IMR-90 (cell line): ENCODE measurements at regions not wholly inside any gene's neighbourhood (a gene's known extent, or its start where the extent isn't known, plus 50 kb on each side); places are given as distances from the start of the nearest gene placed in this dataset.
A peak's percentile ranks its signal among the peaks of the same experiment; 100 is the strongest.

Experiments
- ATAC-seq: fragments of 200-7000 bp; cut with Tn5 transposase; 2 replicates; pipeline ENCODE4 v1.9.1; 2020; ENCODE audit warnings: low read depth, mild to moderate bottlenecking, moderate library complexity
- BruUV-seq: library from RNA; stranded (reverse); fragments of 400-500 nt; replicated peaks from 2 replicates; lab custom pipeline; 2021; lab: Mats Ljungman, UMichigan
- CTCF ChIA-PET: fragments of 300-600 bp; formaldehyde crosslinking; extraction: SDS; loops from one replicate; lab custom pipeline; 2021; ENCODE audit warnings: antibody characterized with exemption; lab: Yijun Ruan, JAX
- POLR2A ChIA-PET: fragments of 300-600 bp; sonication (Branson Sonifier 250); formaldehyde crosslinking; loops from one replicate; lab custom pipeline; 2022; ENCODE audit warnings: antibody characterized with exemption; ENCODE audit not compliant: unreplicated experiment; lab: Charles Lee
- DNase-seq: peaks from one replicate; pipeline ENCODE4 v3.0.0; 2013
- H2AFZ ChIP-seq: replicated peaks from 2 replicates; pipeline ENCODE3; 2013; ENCODE audit warnings: low read length, mild to moderate bottlenecking; ENCODE audit not compliant: poor library complexity
- H2AK5ac ChIP-seq: 2 replicates; pipeline ENCODE4 v1.6.1; 2013; ENCODE audit warnings: low read depth, low read length, inconsistent platforms
- H2AK9ac ChIP-seq: replicated peaks from 2 replicates; pipeline ENCODE3; 2013; ENCODE audit warnings: mild to moderate bottlenecking, low read depth, low read length, moderate library complexity; ENCODE audit not compliant: poor library complexity
- H2BK120ac ChIP-seq: 2 replicates; pipeline ENCODE4 v1.6.1; 2013; ENCODE audit warnings: low read depth, low read length, inconsistent platforms
- H2BK15ac ChIP-seq: 3 replicates; pipeline ENCODE4 v1.6.1; 2013; ENCODE audit warnings: low read depth, low read length, inconsistent platforms
- H2BK20ac ChIP-seq: 2 replicates; pipeline ENCODE4 v1.6.1; 2013; ENCODE audit warnings: low read depth, mild to moderate bottlenecking, inconsistent platforms, low read length, moderate library complexity
- H2BK5ac ChIP-seq: 2 replicates; pipeline ENCODE4 v1.6.1; 2013; ENCODE audit warnings: mild to moderate bottlenecking, low read depth, low read length, inconsistent platforms; ENCODE audit not compliant: poor library complexity, severe bottlenecking
- H3K14ac ChIP-seq: replicated peaks from 2 replicates; pipeline ENCODE4 v1.6.1; 2013; ENCODE audit warnings: low read depth, low read length, inconsistent platforms
- H3K18ac ChIP-seq: 2 replicates; pipeline ENCODE4 v1.6.1; 2013; ENCODE audit warnings: low read depth, low read length, control low read depth
- H3K23ac ChIP-seq: 2 replicates; pipeline ENCODE4 v1.6.1; 2013; ENCODE audit warnings: low read depth, low read length, inconsistent platforms
- H3K27ac ChIP-seq: 2 replicates; pipeline ENCODE4 v1.5.1; 2013; ENCODE audit warnings: mild to moderate bottlenecking, control low read depth, low read length; ENCODE audit not compliant: insufficient read depth
- H3K27me3 ChIP-seq: 2 replicates; pipeline ENCODE4 v1.6.1; 2013; ENCODE audit warnings: low read length; ENCODE audit not compliant: control insufficient read depth, insufficient read depth
- H3K36me3 ChIP-seq: 2 replicates; pipeline ENCODE4 v1.6.1; 2013; ENCODE audit warnings: low read length, mixed read lengths; ENCODE audit not compliant: control insufficient read depth, insufficient read depth
- H3K4ac ChIP-seq: 2 replicates; pipeline ENCODE4 v1.6.1; 2013; ENCODE audit warnings: low read depth, low read length, inconsistent platforms
- H3K4me1 ChIP-seq: 2 replicates; pipeline ENCODE4 v1.6.1; 2013; ENCODE audit warnings: low read length, mixed read lengths; ENCODE audit not compliant: control insufficient read depth, insufficient read depth
- H3K4me2 ChIP-seq: 2 replicates; pipeline ENCODE4 v1.6.1; 2013; ENCODE audit warnings: low read depth, mild to moderate bottlenecking, control low read depth, low read length, moderate library complexity
- H3K4me3 ChIP-seq: 2 replicates; pipeline ENCODE4 v1.5.1; 2013; ENCODE audit warnings: low read depth, mild to moderate bottlenecking, control low read depth, low read length, moderate library complexity; ENCODE audit not compliant: insufficient read depth
- H3K56ac ChIP-seq: 2 replicates; pipeline ENCODE4 v1.6.1; 2013; ENCODE audit warnings: low read length, inconsistent platforms; ENCODE audit not compliant: insufficient read depth; ENCODE audit errors: extremely low read depth
- H3K79me1 ChIP-seq, 2 experiments: 2 replicates each; pipeline ENCODE4 v1.6.1; 2013; ENCODE audit warnings: low read length in 2 of 2, inconsistent platforms in 1 of 2, low read depth in 1 of 2
- H3K9ac ChIP-seq: 2 replicates; pipeline ENCODE4 v1.6.1; 2013; ENCODE audit warnings: low read depth, low read length, control low read depth
- H3K9me1 ChIP-seq: 2 replicates; pipeline ENCODE4 v1.6.1; 2013; ENCODE audit warnings: low read length, inconsistent platforms; ENCODE audit not compliant: insufficient read depth
- H3K9me3 ChIP-seq: 2 replicates; pipeline ENCODE4 v1.6.1; 2013; ENCODE audit warnings: low read length; ENCODE audit not compliant: control insufficient read depth, insufficient read depth
- H4K20me1 ChIP-seq: 2 replicates; pipeline ENCODE4 v1.6.1; 2013; ENCODE audit warnings: low read length, inconsistent platforms; ENCODE audit not compliant: insufficient read depth
- H4K5ac ChIP-seq: 2 replicates; pipeline ENCODE4 v1.6.1; 2013; ENCODE audit warnings: mild to moderate bottlenecking, low read depth, low read length, control low read depth
- H4K8ac ChIP-seq, 2 experiments: 2 replicates each; pipeline ENCODE4 v1.6.1; 2013; ENCODE audit warnings: low read depth in 2 of 2, low read length in 2 of 2, control low read depth in 1 of 2, inconsistent platforms in 1 of 2
- H4K91ac ChIP-seq: 2 replicates; pipeline ENCODE4 v1.6.1; 2013; ENCODE audit warnings: low read depth, low read length, inconsistent platforms; ENCODE audit not compliant: insufficient read depth
- BHLHE40 ChIP-seq: fragments of 150-350 bp; IDR thresholded peaks from 2 replicates; pipeline ENCODE4 v1.6.1; 2016; ENCODE audit warnings: mild to moderate bottlenecking, low read depth, low read length
- CEBPB ChIP-seq: IDR thresholded peaks from 2 replicates; pipeline ENCODE4 v1.6.1; 2012; ENCODE audit warnings: low read depth, low read length, improper control_type of control experiment
- CHD1 ChIP-seq: IDR thresholded peaks from 2 replicates; pipeline ENCODE4 v1.6.1; 2012; ENCODE audit warnings: low read depth, low read length, improper control_type of control experiment
- CTCF ChIP-seq: conservative IDR thresholded peaks from 2 replicates; pipeline ENCODE4 v1.5.1; 2012; ENCODE audit warnings: mild to moderate bottlenecking, low read depth, low read length, improper control_type of control experiment
- FOS ChIP-seq: fragments of 150-350 bp; IDR thresholded peaks from 2 replicates; pipeline ENCODE4 v1.6.1; 2016; ENCODE audit warnings: low read depth, low read length
- MAFK ChIP-seq: IDR thresholded peaks from 2 replicates; pipeline ENCODE4 v1.6.1; 2012; ENCODE audit warnings: low read depth, low read length, improper control_type of control experiment
- MAZ ChIP-seq: IDR thresholded peaks from 2 replicates; pipeline ENCODE4 v1.6.1; 2012; ENCODE audit warnings: low read depth, mild to moderate bottlenecking, low read length, improper control_type of control experiment, moderate library complexity, borderline replicate concordance
- MXI1 ChIP-seq: IDR thresholded peaks from 2 replicates; pipeline ENCODE4 v1.6.1; 2012; ENCODE audit warnings: low read depth, mild to moderate bottlenecking, low read length, moderate library complexity, borderline replicate concordance
- NFE2L2 ChIP-seq: fragments of 150-350 bp; IDR thresholded peaks from 2 replicates; pipeline ENCODE4 v1.6.1; 2016; ENCODE audit warnings: low read depth, mild to moderate bottlenecking, low read length
- POLR2A ChIP-seq: IDR thresholded peaks from 2 replicates; pipeline ENCODE4 v1.6.1; 2012; ENCODE audit warnings: mild to moderate bottlenecking, low read depth, low read length
- RAD21 ChIP-seq: IDR thresholded peaks from 2 replicates; pipeline ENCODE4 v1.6.1; 2012; ENCODE audit warnings: low read length, improper control_type of control experiment
- RCOR1 ChIP-seq: IDR thresholded peaks from 2 replicates; pipeline ENCODE4 v1.6.1; 2012; ENCODE audit warnings: mild to moderate bottlenecking, low read length, improper control_type of control experiment; ENCODE audit not compliant: insufficient replicate concordance
- RFX5 ChIP-seq: IDR thresholded peaks from 2 replicates; pipeline ENCODE4 v1.8.0; 2012; ENCODE audit warnings: low read depth, mild to moderate bottlenecking, low read length, moderate library complexity
- SMC3 ChIP-seq: fragments of 150-350 bp; IDR thresholded peaks from 2 replicates; pipeline ENCODE4 v1.6.1; 2016; ENCODE audit warnings: low read depth, mild to moderate bottlenecking, antibody characterized with exemption, low read length, moderate library complexity
- USF2 ChIP-seq: fragments of 150-350 bp; IDR thresholded peaks from 2 replicates; pipeline ENCODE4 v1.6.1; 2017; ENCODE audit warnings: mild to moderate bottlenecking, antibody characterized with exemption, low read length, low read depth
- WGBS, 2 experiments: methylation state at CpG; one replicate each; pipeline versions ENCODE4 v1.1.5 to v1.1.7; 2013; ENCODE audit warnings: missing lambda C conversion rate in 2 of 2; ENCODE audit not compliant: insufficient read length in 1 of 2; ENCODE audit errors: extremely low coverage in 2 of 2; 5-methylcytosine and 5-hydroxymethylcytosine counted together
- dilution Hi-C: fragments of 300-500 bp; cut with HindIII; formaldehyde crosslinking; loops from one replicate; pipeline ENCODE4 v1.14.3; 2018; ENCODE audit warnings: low sequenced_read_pairs; ENCODE audit not compliant: unreplicated experiment
- in situ Hi-C: fragments of 300-500 bp; cut with MboI; formaldehyde crosslinking; loops from 3 replicates; pipeline ENCODE4 v1.14.3; 2019; ENCODE audit warnings: low sequenced_read_pairs, inconsistent platforms, mixed read lengths
- intact Hi-C: fragments of 100-400 bp; cut with micrococcal nuclease; formaldehyde crosslinking; loops from 2 replicates; pipeline ENCODE4 v1.10.0; 2022
- TF ChIP-seq, protein P1 (sequence below): fragments of 150-350 bp; IDR thresholded peaks from 2 replicates; pipeline ENCODE4 v1.6.1; 2016; ENCODE audit warnings: low read depth, mild to moderate bottlenecking, low read length, moderate library complexity, borderline replicate concordance

DNA sequence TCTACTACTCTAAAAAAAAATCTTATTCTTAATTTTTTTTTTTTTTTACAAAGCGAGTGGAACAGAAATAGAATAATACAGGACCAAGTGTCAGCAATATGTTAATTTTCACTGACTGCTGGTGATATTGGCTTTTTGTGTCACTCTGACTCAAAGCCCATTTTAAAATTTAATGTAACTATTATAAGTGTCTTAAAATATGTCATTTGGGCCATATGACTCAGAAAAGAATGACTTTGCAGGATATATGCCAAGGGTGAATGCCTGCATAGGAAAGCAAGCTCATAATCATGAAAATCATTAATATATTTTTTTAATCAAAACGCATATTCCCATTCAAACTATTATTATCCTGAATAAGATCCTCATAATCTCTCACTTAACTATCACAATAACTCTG is 149.2 kb downstream of the GNAT3 start:
- POLR2A ChIA-PET, result no interaction called here
- Histone ChIP-seq H2AFZ (no peak overlapping the region), H4K91ac (no peak overlapping the region; the same call in 1 of the 2 replicates), H3K4ac (no peak overlapping the region), H3K23ac (no peak overlapping the region), H3K79me1 (no peaks in the 10 kb centered on the region), H4K20me1 (no peaks in the 10 kb centered on the region), H2AK9ac (no peak overlapping the region), H2BK15ac (no peak overlapping the region), H3K36me3 (no peaks in the 10 kb centered on the region), H3K9me3 (peaks cover 2% of the 10 kb centered on the region; the same call in 1 of the 2 replicates), H2BK120ac (no peak overlapping the region), H4K8ac (no peak overlapping the region), H2BK5ac (no peak overlapping the region), H3K4me3 (no peak overlapping the region), H3K4me1 (no peaks in the 10 kb centered on the region), H3K18ac (no peak overlapping the region; the same call in 1 of the 2 replicates), H3K14ac (no peak overlapping the region), H3K56ac (no peak overlapping the region), H3K9me1 (no peaks in the 10 kb centered on the region), H2AK5ac (no peak overlapping the region), H3K27me3 (no peaks in the 10 kb centered on the region), H2BK20ac (no peak overlapping the region), H3K4me2 (no peak overlapping the region), H3K9ac (no peak overlapping the region), H4K5ac (no peak overlapping the region), H3K27ac (no peak overlapping the region)
- ATAC-seq (no peak), DNase-seq (peak; percentile 21)
- dilution Hi-C loops, result no loop called here
- no peak for TF ChIP-seq MXI1
- TF ChIP-seq USF2, result no peak
- TF ChIP-seq SMC3, result no peak
- no peak for TF ChIP-seq NFE2L2
- TF ChIP-seq CEBPB, result no peak
- TF ChIP-seq MAFK, result no peak
- TF ChIP-seq RAD21, result no peak
- no peak for TF ChIP-seq POLR2A
- TF ChIP-seq BHLHE40, result no peak
- TF ChIP-seq CTCF, result no peak
- no peak for TF ChIP-seq RFX5
- TF ChIP-seq CHD1, result no peak
- TF ChIP-seq RCOR1, result no peak
- TF ChIP-seq, protein P1, sequence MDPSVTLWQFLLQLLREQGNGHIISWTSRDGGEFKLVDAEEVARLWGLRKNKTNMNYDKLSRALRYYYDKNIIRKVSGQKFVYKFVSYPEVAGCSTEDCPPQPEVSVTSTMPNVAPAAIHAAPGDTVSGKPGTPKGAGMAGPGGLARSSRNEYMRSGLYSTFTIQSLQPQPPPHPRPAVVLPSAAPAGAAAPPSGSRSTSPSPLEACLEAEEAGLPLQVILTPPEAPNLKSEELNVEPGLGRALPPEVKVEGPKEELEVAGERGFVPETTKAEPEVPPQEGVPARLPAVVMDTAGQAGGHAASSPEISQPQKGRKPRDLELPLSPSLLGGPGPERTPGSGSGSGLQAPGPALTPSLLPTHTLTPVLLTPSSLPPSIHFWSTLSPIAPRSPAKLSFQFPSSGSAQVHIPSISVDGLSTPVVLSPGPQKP, result no peak
- no peak for TF ChIP-seq MAZ
- TF ChIP-seq FOS, result no peak
- in situ Hi-C loops, result no loop called here
- no TSS peak for BruUV-seq
- intact Hi-C loops, result no loop called here
- WGBS, 2 experiments, result 100% methylated on average over 1 of the region's 2 CpGs; no CpG with 5 or more reads in 1 of the 2 experiments
- CTCF ChIA-PET, result no interaction called here
